ENCODE measurements at regions not wholly inside any gene's neighbourhood (a gene's known extent, or its start where the extent isn't known, plus 50 kb on each side); places are given as distances from the start of the nearest gene placed in this dataset.

- Histone ChIP-seq H3K4me2 (no peak overlapping the region), H3K4me1 (ENCODE audit: insufficient read depth) (0 out of 2 replicates have a peak, but pooled peaks cover 8% of the 10 kb centered on the region), H3K27ac (ENCODE audit: low read depth) (no peak overlapping the region), H3K27me3 (ENCODE audit: insufficient read depth) (no peaks in the 10 kb centered on the region), H3F3A (replicated peaks; ENCODE audit: low read depth) (no peaks in the 10 kb centered on the region), H2AFZ (no peak overlapping the region), H3K36me3 (ENCODE audit: insufficient read depth) (0 out of 2 replicates have a peak, but pooled peaks cover 3% of the 10 kb centered on the region), H3K9me2 (ENCODE audit: insufficient read depth) (0 out of 2 replicates have a peak, but pooled peaks cover 14% of the 10 kb centered on the region), H3K4me3 (no peak overlapping the region), H3K79me2 (replicated peaks; ENCODE audit: insufficient read depth) (no peaks in the 10 kb centered on the region), H4K20me1 (replicated peaks; ENCODE audit: insufficient read depth) (no peaks in the 10 kb centered on the region)
- no peak overlapping the region for H3K27ac Mint-ChIP-seq
- H3K4me1 Mint-ChIP-seq = peaks cover 5% of the 10 kb centered on the region; the same call in 2 of the 3 replicates
- no peak overlapping the region for H3K4me3 Mint-ChIP-seq
- peaks cover 12% of the 10 kb centered on the region; the same call in 2 of the 3 replicates for H3K36me3 Mint-ChIP-seq (ENCODE audit: low read depth)
- no peak for DNase-seq (ENCODE audit: low spot score)
- ATAC-seq = no peak
- H3K27me3 Mint-ChIP-seq (ENCODE audit: insufficient read depth, low read depth, poor library complexity) = peaks cover 2% of the 10 kb centered on the region
- no peak for TF ChIP-seq NANOG (IDR thresholded peaks at IDR 0.05; ENCODE audit: borderline replicate concordance)
- no peak for TF ChIP-seq POLR2AphosphoS5 (IDR thresholded peaks at IDR 0.05; ENCODE audit: low read depth)
- TF ChIP-seq ETS1 (IDR thresholded peaks at IDR 0.05) = no peak
- TF ChIP-seq EZH2 (IDR thresholded peaks at IDR 0.05; ENCODE audit: low read depth, unreplicated experiment) = no peak
- TF ChIP-seq ZNF462 (CRISPR knock-in tag; IDR thresholded peaks at IDR 0.05) = no peak
- TF ChIP-seq, protein P1, sequence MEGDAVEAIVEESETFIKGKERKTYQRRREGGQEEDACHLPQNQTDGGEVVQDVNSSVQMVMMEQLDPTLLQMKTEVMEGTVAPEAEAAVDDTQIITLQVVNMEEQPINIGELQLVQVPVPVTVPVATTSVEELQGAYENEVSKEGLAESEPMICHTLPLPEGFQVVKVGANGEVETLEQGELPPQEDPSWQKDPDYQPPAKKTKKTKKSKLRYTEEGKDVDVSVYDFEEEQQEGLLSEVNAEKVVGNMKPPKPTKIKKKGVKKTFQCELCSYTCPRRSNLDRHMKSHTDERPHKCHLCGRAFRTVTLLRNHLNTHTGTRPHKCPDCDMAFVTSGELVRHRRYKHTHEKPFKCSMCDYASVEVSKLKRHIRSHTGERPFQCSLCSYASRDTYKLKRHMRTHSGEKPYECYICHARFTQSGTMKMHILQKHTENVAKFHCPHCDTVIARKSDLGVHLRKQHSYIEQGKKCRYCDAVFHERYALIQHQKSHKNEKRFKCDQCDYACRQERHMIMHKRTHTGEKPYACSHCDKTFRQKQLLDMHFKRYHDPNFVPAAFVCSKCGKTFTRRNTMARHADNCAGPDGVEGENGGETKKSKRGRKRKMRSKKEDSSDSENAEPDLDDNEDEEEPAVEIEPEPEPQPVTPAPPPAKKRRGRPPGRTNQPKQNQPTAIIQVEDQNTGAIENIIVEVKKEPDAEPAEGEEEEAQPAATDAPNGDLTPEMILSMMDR (conservative IDR thresholded peaks at IDR 0.05; ENCODE audit: low read depth in 2 of 2) = no peak
- TF ChIP-seq ZNF114 (CRISPR knock-in tag; IDR thresholded peaks at IDR 0.05) = no peak
- TF ChIP-seq JUNB (IDR thresholded peaks at IDR 0.05; ENCODE audit: unreplicated experiment) = no peak
- TF ChIP-seq STAT1 (IDR thresholded peaks at IDR 0.05; ENCODE audit: unreplicated experiment) = no peak
- TF ChIP-seq, protein P2, sequence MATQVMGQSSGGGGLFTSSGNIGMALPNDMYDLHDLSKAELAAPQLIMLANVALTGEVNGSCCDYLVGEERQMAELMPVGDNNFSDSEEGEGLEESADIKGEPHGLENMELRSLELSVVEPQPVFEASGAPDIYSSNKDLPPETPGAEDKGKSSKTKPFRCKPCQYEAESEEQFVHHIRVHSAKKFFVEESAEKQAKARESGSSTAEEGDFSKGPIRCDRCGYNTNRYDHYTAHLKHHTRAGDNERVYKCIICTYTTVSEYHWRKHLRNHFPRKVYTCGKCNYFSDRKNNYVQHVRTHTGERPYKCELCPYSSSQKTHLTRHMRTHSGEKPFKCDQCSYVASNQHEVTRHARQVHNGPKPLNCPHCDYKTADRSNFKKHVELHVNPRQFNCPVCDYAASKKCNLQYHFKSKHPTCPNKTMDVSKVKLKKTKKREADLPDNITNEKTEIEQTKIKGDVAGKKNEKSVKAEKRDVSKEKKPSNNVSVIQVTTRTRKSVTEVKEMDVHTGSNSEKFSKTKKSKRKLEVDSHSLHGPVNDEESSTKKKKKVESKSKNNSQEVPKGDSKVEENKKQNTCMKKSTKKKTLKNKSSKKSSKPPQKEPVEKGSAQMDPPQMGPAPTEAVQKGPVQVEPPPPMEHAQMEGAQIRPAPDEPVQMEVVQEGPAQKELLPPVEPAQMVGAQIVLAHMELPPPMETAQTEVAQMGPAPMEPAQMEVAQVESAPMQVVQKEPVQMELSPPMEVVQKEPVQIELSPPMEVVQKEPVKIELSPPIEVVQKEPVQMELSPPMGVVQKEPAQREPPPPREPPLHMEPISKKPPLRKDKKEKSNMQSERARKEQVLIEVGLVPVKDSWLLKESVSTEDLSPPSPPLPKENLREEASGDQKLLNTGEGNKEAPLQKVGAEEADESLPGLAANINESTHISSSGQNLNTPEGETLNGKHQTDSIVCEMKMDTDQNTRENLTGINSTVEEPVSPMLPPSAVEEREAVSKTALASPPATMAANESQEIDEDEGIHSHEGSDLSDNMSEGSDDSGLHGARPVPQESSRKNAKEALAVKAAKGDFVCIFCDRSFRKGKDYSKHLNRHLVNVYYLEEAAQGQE (IDR thresholded peaks at IDR 0.05; ENCODE audit: unreplicated experiment) = no peak
- no peak for TF ChIP-seq ZNF331 (CRISPR knock-in tag; IDR thresholded peaks at IDR 0.05; ENCODE audit: low read depth)
- TF ChIP-seq EZH2phosphoT487 (IDR thresholded peaks at IDR 0.05; ENCODE audit: unreplicated experiment) = no peak
- H3K9me3 Mint-ChIP-seq = peaks cover 27% of the 10 kb centered on the region
Measured at GRCh38 chr4:14072506-14072905, 445.0 kb upstream of the BOD1L1 start.

Data from GM23338 (cell line).